ENCODE measurements at regions not wholly inside any gene's neighbourhood (a gene's known extent, or its start where the extent isn't known, plus 50 kb on each side); places are given as distances from the start of the nearest gene placed in this dataset.
A peak's percentile ranks its signal among the peaks of the same experiment; 100 is the strongest.

GRCh38 chr4:85246055-85246454 lies 228.9 kb upstream of the ARHGAP24 start:
- TF ChIP-seq, protein P1, sequence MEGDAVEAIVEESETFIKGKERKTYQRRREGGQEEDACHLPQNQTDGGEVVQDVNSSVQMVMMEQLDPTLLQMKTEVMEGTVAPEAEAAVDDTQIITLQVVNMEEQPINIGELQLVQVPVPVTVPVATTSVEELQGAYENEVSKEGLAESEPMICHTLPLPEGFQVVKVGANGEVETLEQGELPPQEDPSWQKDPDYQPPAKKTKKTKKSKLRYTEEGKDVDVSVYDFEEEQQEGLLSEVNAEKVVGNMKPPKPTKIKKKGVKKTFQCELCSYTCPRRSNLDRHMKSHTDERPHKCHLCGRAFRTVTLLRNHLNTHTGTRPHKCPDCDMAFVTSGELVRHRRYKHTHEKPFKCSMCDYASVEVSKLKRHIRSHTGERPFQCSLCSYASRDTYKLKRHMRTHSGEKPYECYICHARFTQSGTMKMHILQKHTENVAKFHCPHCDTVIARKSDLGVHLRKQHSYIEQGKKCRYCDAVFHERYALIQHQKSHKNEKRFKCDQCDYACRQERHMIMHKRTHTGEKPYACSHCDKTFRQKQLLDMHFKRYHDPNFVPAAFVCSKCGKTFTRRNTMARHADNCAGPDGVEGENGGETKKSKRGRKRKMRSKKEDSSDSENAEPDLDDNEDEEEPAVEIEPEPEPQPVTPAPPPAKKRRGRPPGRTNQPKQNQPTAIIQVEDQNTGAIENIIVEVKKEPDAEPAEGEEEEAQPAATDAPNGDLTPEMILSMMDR (IDR thresholded peaks at IDR 0.05; ENCODE audit: insufficient read depth, low read depth, low read length, missing control alignments), result no peak
- no peak overlapping the region for H3K4me3 ChIP-seq (ENCODE audit: low read length)
- DNase-seq (ENCODE audit: low read depth), result no peak

DNA sequence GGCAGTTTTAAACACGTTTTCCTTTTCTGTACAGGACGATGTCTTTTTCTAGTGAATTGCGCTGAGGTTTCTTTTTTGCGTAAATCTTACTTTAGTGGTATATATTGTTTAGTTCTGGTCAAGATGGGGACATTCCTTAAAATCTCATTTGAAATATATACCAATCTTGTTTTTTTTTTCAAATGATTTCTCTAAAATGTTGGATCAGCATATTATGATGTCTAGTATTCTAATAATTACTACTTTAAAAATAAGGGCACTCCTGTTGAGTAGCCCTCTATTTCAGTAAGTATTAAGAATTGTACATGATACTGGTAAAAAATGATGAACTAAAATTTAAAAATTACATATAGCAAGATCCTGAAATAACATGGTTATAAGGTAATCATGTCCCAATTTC lies 224.1 kb upstream of the ARHGAP24 start:
- TF ChIP-seq, protein P1 (IDR thresholded peaks at IDR 0.05; ENCODE audit: insufficient read depth, low read depth, low read length, missing control alignments), result no peak
- no peak for DNase-seq (ENCODE audit: low read depth)
- no peak overlapping the region for H3K4me3 ChIP-seq (ENCODE audit: low read length)

DNA sequence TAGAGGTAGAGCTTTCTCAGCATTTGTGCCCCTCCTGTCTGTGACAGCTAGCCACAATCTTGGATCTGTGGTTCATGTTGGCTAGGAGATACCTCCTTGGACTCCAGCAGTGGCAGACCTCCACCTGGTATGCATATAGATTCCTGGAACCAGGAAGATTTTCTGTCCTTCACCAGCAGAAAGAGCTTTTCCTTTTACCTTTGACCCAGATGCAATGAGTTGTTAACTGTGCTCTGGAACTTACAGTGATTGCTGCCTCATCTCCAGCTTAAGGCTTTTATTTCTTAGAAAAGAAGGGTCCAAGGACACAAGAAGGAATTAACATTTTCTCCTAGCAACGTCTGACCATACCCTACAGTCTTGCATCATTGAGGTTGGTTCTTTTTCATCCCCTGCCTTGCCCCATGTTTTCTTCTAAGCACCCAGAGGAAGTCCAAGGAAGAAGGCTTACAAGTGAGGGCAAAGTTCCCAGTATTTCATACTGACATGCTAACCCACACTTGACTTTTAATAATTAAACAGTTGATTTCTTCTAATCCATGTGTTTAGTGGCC lies 217.1 kb upstream of the ARHGAP24 start:
- TF ChIP-seq, protein P1 (IDR thresholded peaks at IDR 0.05; ENCODE audit: insufficient read depth, low read depth, low read length, missing control alignments), result no peak
- no peak for DNase-seq (ENCODE audit: low read depth)
- no peak overlapping the region for H3K4me3 ChIP-seq (ENCODE audit: low read length)

GRCh38 chr4:85260064-85260463 lies 214.9 kb upstream of the ARHGAP24 start:
- DNase-seq (ENCODE audit: low read depth), result no peak
- TF ChIP-seq, protein P1 (IDR thresholded peaks at IDR 0.05; ENCODE audit: insufficient read depth, low read depth, low read length, missing control alignments), result no peak

GRCh38 chr4:85265234-85265633 lies 209.7 kb upstream of the ARHGAP24 start:
- no peak for DNase-seq (ENCODE audit: low read depth)
- H3K4me3 ChIP-seq (ENCODE audit: low read length), result no peak overlapping the region
- TF ChIP-seq, protein P1 (IDR thresholded peaks at IDR 0.05; ENCODE audit: insufficient read depth, low read depth, low read length, missing control alignments), result no peak

More at GRCh38 chr4:85260064-85260463, 214.9 kb upstream of the ARHGAP24 start:
- H3K4me3 ChIP-seq (ENCODE audit: low read length), result no peak overlapping the region

- DNase-seq (ENCODE audit: low read depth), result no peak
- TF ChIP-seq, protein P1 (IDR thresholded peaks at IDR 0.05; ENCODE audit: insufficient read depth, low read depth, low read length, missing control alignments), result no peak
- no peak overlapping the region for H3K4me3 ChIP-seq (ENCODE audit: low read length)
Observed at GRCh38 chr4:85268188-85268587, 206.8 kb upstream of the ARHGAP24 start.

DNA sequence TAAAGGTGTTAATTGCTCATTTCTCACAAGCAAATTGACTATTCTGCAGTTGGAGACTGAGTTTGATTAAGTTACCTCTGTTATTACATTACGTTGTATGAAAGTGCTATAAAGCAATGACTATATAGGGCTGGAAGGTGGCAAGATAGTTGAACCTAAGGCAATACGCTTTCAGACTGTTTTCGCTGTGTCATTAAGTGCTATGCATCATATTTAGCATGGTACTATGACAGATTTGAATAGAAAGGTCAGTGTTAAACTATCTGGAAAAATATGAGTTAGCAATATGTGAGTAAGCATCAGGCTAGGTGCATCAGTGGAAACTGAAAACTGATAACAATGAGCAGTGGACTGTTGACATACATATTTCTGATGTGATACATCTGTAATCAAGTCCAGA lies 206.0 kb upstream of the ARHGAP24 start:
- no peak overlapping the region for H3K4me3 ChIP-seq (ENCODE audit: low read length)
- DNase-seq (ENCODE audit: low read depth), result peak; percentile 13
- TF ChIP-seq, protein P1 (IDR thresholded peaks at IDR 0.05; ENCODE audit: insufficient read depth, low read depth, low read length, missing control alignments), result no peak

Measured in epithelial cell of esophagus (primary cell).